Heart left ventricle (tissue), 16 donors: ENCODE measurements at regions not wholly inside any gene's neighbourhood (a gene's known extent, or its start where the extent isn't known, plus 50 kb on each side); places are given as distances from the start of the nearest gene placed in this dataset.
A peak's percentile ranks its signal among the peaks of the same experiment; 100 is the strongest.

ENCODE experiments used
- ATAC-seq, 4 donors: fragments of 200-7000 bp; cut with Tn5 transposase; one replicate each; pipeline ENCODE4 v1.9.1; 2020 to 2022; ENCODE audit warnings: moderate library complexity in 4 of 4, mild to moderate bottlenecking in 3 of 4, moderate number of reproducible peaks in 1 of 4
- DNase-seq, 5 donors: peaks; one replicate each; pipeline ENCODE4 v3.0.0-alpha.2; 2020
- H3K27ac ChIP-seq, 12 donors: fragments of 200-600 bp; sonication (generic) in 4 of 12; one replicate each; pipeline versions ENCODE4 v1.5.0 to v1.8.0; 2016 to 2022; ENCODE audit warnings: mild to moderate bottlenecking in 2 of 12
- H3K27me3 ChIP-seq, 9 donors: fragments of 200-600 bp; sonication (generic) in 2 of 9; one replicate each; pipeline versions ENCODE4 v1.5.1 to v1.8.0; 2016 to 2022; ENCODE audit warnings: mild to moderate bottlenecking in 3 of 9
- H3K36me3 ChIP-seq, 9 donors: fragments of 200-600 bp; sonication (generic) in 2 of 9; one replicate each; pipeline versions ENCODE4 v1.5.0 to v1.8.0; 2018 to 2022; ENCODE audit warnings: mild to moderate bottlenecking in 2 of 9
- H3K4me1 ChIP-seq, 12 donors: fragments of 200-600 bp; sonication (generic) in 4 of 12; one replicate each; pipeline versions ENCODE4 v1.5.0 to v1.8.0; 2016 to 2022; ENCODE audit warnings: mild to moderate bottlenecking in 3 of 12
- H3K4me3 ChIP-seq, 12 donors: fragments of 200-600 bp; sonication (generic) in 4 of 12; one replicate each; pipeline versions ENCODE4 v1.5.0 to v1.8.0; 2017 to 2022; ENCODE audit warnings: mild to moderate bottlenecking in 9 of 12, moderate library complexity in 4 of 12
- H3K9me3 ChIP-seq, 12 donors: fragments of 200-600 bp; sonication (generic) in 4 of 12; one replicate each; pipeline versions ENCODE4 v1.5.0 to v1.8.0; 2016 to 2022; ENCODE audit warnings: mild to moderate bottlenecking in 1 of 12
- POLR2A ChIP-seq, 2 donors: fragments of 450-650 bp; IDR thresholded peaks; one replicate each; pipeline ENCODE4 v1.6.1; 2017; ENCODE audit warnings: antibody characterized with exemption in 2 of 2, mild to moderate bottlenecking in 2 of 2, moderate library complexity in 2 of 2
- WGBS, 4 donors: extraction: QIAGEN DNeasy Blood & Tissue Kit in 2 of 4; methylation state at CpG; one replicate each; pipeline versions ENCODE4 v1.1.5 to v1.1.7; 2013 to 2018; 5-methylcytosine and 5-hydroxymethylcytosine counted together
- intact Hi-C, 10 donors: fragments of 100-400 bp; cut with DNase I; formaldehyde crosslinking; loops; one replicate each; pipeline versions ENCODE4 v1.11.1 to v1.14.2; 2022
- TF ChIP-seq, protein P1 (sequence below), 12 donors: fragments of 200-600 bp; sonication (generic) in 4 of 12; IDR thresholded peaks; one replicate each; pipeline versions ENCODE4 v1.5.0 to v1.8.0; 2018 to 2022; ENCODE audit warnings: antibody characterized with exemption in 12 of 12, mild to moderate bottlenecking in 5 of 12
- donor health status: ischemic (EF 13 %, LVEDD 7.1; RV severe dilation, severe dysfunction).
- donor health status: healthy with polysubstance abuse.
- donor health status: DM: no; HTN: yes; CAD: no.
- donor health status: DM: no; HTN: no; CAD: no.
- donor health status: ischemic (EF 25% LVEDD 6.9; RV normal size, moderate dysfunction).
- donor health status: ischemic (EF 25% LVEDD 5.7; RV mildly dilated, moderate dysfunction).
- donor health status: healthy.
- donor health status: DM: yes; HTN: yes; CAD: no.
- donor health status: ischemic (EF 35%, LVEDD 5.7; RV mildly dilated, moderate dysfunction).
- donor health status: nonischemic (EF 11% LVEDD 7.7; RV severe dilation, severe dysfunction).
- donor health status: DM: yes; HTN: yes; CAD: no.
- donor health status: PGD.
- donor health status: ischemic (EF 29% LVEDD 5.4; RV normal size, mild dysfunction).
- donor health status: nonischemic (EF 23%, LVEDD 6.1; RV moderate dilation, normal function).

DNA sequence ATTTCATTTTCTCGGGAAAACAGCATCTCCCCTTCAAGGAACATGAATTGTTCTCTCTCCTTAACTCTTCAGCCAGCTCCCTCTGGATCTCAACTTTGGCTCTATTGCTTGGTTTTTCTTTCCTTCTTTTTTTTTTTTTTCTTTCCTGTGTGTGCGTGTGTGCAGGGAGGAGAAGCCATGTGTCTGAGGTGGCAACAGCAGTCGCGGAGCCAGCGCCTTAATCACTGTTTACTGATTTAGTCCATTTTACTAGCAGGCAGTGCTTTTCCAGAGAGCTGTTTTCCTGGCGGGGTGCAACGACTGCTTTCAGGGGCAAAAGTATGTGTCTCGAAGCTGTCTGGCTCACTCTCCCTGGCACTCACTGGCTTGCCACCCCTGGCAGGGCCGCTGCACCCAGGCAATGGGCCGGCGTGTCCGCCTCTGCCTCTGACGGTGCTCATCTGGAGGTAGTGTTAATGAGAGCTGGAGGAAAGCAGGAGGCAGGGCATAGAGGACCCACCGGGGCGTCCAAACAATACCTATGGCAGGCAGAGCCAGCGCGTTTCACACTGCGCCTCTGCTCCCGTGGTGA, 835.4 kb upstream of the NR2F2 start:
- no peaks in the 10 kb centered on the region for H3K36me3 ChIP-seq
- peaks cover 0 to 17% (median 0%) of the 10 kb centered on the region in 12 donors for H3K4me1 ChIP-seq
- ATAC-seq (no peak), DNase-seq (no peak)
- H3K27ac ChIP-seq = peak overlapping the region in 2 of 12 donors; percentile 27 to 45
- no peaks in the 10 kb centered on the region for H3K9me3 ChIP-seq
- peak overlapping the region in 1 of 12 donors; percentile 13 for H3K4me3 ChIP-seq
- WGBS, 4 donors = 68 to 82% (median 75%) methylated on average over 19 of the region's 19 CpGs
- TF ChIP-seq, protein P1, sequence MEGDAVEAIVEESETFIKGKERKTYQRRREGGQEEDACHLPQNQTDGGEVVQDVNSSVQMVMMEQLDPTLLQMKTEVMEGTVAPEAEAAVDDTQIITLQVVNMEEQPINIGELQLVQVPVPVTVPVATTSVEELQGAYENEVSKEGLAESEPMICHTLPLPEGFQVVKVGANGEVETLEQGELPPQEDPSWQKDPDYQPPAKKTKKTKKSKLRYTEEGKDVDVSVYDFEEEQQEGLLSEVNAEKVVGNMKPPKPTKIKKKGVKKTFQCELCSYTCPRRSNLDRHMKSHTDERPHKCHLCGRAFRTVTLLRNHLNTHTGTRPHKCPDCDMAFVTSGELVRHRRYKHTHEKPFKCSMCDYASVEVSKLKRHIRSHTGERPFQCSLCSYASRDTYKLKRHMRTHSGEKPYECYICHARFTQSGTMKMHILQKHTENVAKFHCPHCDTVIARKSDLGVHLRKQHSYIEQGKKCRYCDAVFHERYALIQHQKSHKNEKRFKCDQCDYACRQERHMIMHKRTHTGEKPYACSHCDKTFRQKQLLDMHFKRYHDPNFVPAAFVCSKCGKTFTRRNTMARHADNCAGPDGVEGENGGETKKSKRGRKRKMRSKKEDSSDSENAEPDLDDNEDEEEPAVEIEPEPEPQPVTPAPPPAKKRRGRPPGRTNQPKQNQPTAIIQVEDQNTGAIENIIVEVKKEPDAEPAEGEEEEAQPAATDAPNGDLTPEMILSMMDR (IDR thresholded peaks at IDR 0.05) = no peak
- no peak for TF ChIP-seq POLR2A (IDR thresholded peaks at IDR 0.05)
- no peaks in the 10 kb centered on the region for H3K27me3 ChIP-seq
- intact Hi-C loops = no loop called here

- no peak for ATAC-seq
- WGBS, 4 donors = 94 to 96% (median 96%) methylated on average over 11 of the region's 11 CpGs
Observed at GRCh38 chr15:95497634-95498033, 832.9 kb upstream of the NR2F2 start.

DNA sequence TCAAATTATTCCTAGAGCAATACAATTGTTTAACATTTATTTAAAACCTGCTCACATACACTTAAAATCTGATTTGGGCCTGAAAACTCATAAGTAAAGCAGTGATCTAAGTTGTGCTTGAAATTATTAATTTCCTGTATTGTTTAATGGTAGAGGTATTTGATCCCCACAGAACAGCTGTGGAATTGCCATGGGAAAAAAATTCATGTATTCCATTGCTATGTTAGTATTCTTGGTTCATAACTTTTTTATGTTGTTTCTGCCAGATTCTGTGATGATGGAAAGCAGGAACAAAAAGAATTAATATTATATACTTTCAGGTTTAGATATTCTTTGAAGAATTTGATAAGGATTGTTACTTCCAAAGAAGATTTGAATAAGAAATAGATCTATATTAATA, 831.5 kb upstream of the NR2F2 start:
- intact Hi-C loops = no loop called here
- no peak for ATAC-seq
- TF ChIP-seq, protein P1 (IDR thresholded peaks at IDR 0.05) = no peak
- TF ChIP-seq POLR2A (IDR thresholded peaks at IDR 0.05) = no peak
- Histone ChIP-seq H3K9me3 (no peaks in the 10 kb centered on the region), H3K4me1 (peaks cover 0 to 15% (median 0%) of the 10 kb centered on the region in 12 donors), H3K36me3 (no peaks in the 10 kb centered on the region), H3K4me3 (no peak overlapping the region), H3K27ac (peak overlapping the region in 5 of 12 donors; percentile 33 to 52 (median 37)), H3K27me3 (no peaks in the 10 kb centered on the region)
- DNase-seq = no peak

More at GRCh38 chr15:95497634-95498033, 832.9 kb upstream of the NR2F2 start:
- Histone ChIP-seq H3K4me1 (peaks cover 0 to 17% (median 0%) of the 10 kb centered on the region in 12 donors), H3K9me3 (no peaks in the 10 kb centered on the region), H3K27me3 (no peaks in the 10 kb centered on the region), H3K36me3 (no peaks in the 10 kb centered on the region), H3K27ac (peak overlapping the region in 1 of 12 donors; percentile 15), H3K4me3 (no peak overlapping the region)
- TF ChIP-seq, protein P1 (IDR thresholded peaks at IDR 0.05) = no peak
- no peak for TF ChIP-seq POLR2A (IDR thresholded peaks at IDR 0.05)
- DNase-seq = no peak
- intact Hi-C loops = no loop called here

GRCh38 chr15:95499397-95499796, 831.1 kb upstream of the NR2F2 start:
- intact Hi-C loops = no loop called here
- Histone ChIP-seq H3K4me3 (no peak overlapping the region), H3K27ac (peak overlapping the region in 8 of 12 donors; percentile 13 to 53 (median 48)), H3K36me3 (no peaks in the 10 kb centered on the region), H3K9me3 (no peaks in the 10 kb centered on the region), H3K4me1 (peaks cover 0 to 11% (median 0%) of the 10 kb centered on the region in 12 donors), H3K27me3 (no peaks in the 10 kb centered on the region)
- TF ChIP-seq, protein P1 (IDR thresholded peaks at IDR 0.05) = no peak
- TF ChIP-seq POLR2A (IDR thresholded peaks at IDR 0.05) = no peak
- 48 to 74% (median 57%) methylated on average over 3 of the region's 3 CpGs for WGBS, 4 donors
- peak in 1 of 5 donors; percentile 24 for DNase-seq
- ATAC-seq = peak in 1 of 4 donors; percentile 50
